Thoracic aorta (tissue), 2 donors: ENCODE measurements at regions not wholly inside any gene's neighbourhood (a gene's known extent, or its start where the extent isn't known, plus 50 kb on each side); places are given as distances from the start of the nearest gene placed in this dataset.

Source experiments
- ATAC-seq: fragments of 150-250 bp; one replicate; pipeline ENCODE4 v1.8.0; 2017; ENCODE audit warnings: low read depth; ENCODE audit not compliant: insufficient number of reproducible peaks, low FRiP score
- DNase-seq: peaks from one replicate; pipeline ENCODE4 v3.0.0-alpha.2; 2020; ENCODE audit warnings: low spot score
- H3K27ac ChIP-seq, 2 donors: fragments of 200-600 bp; sonication (generic); 1 replicate in 1 of 2; 2 replicates in 1 of 2; pipeline ENCODE4 v1.5.1; 2016; ENCODE audit warnings: mild to moderate bottlenecking in 2 of 2, moderate library complexity in 2 of 2
- H3K27me3 ChIP-seq: fragments of 200-600 bp; sonication (generic); replicated peaks from 2 replicates; pipeline ENCODE4 v1.6.0; 2016; ENCODE audit warnings: mild to moderate bottlenecking; ENCODE audit not compliant: insufficient read depth
- H3K36me3 ChIP-seq: fragments of 200-600 bp; sonication (generic); one replicate; pipeline ENCODE4 v1.5.1; 2016
- H3K4me1 ChIP-seq, 2 donors: fragments of 200-600 bp; sonication (generic); 1 replicate in 1 of 2; 2 replicates in 1 of 2; pipeline versions ENCODE4 v1.5.1 to v1.6.0; 2016; ENCODE audit warnings: low read depth in 2 of 2, mild to moderate bottlenecking in 1 of 2; ENCODE audit not compliant: control insufficient read depth in 1 of 2
- H3K4me3 ChIP-seq: fragments of 200-600 bp; sonication (generic); 2 replicates; pipeline ENCODE4 v1.5.1; 2016; ENCODE audit warnings: mild to moderate bottlenecking
- H3K9me3 ChIP-seq: fragments of 200-600 bp; sonication (generic); 2 replicates; pipeline ENCODE4 v1.5.1; 2016
- CTCF ChIP-seq: fragments of 200-600 bp; sonication (generic); IDR thresholded peaks from one replicate; pipeline ENCODE4 v1.5.1; 2019; ENCODE audit warnings: antibody characterized with exemption

GRCh38 chr6:126949786-126950185 is 168.7 kb upstream of the RSPO3 start:
- Histone ChIP-seq H3K4me1 (no peaks in the 10 kb centered on the region), H3K36me3 (no peaks in the 10 kb centered on the region), H3K27ac (no peak overlapping the region), H3K27me3 (no peaks in the 10 kb centered on the region), H3K9me3 (no peaks in the 10 kb centered on the region), H3K4me3 (no peak overlapping the region)
- DNase-seq, result no peak
- no peak for ATAC-seq
- no peak for TF ChIP-seq CTCF

GRCh38 chr6:126955621-126956020 is 162.8 kb upstream of the RSPO3 start:
- no peak for TF ChIP-seq CTCF
- Histone ChIP-seq H3K4me1 (no peaks in the 10 kb centered on the region), H3K4me3 (no peak overlapping the region), H3K36me3 (no peaks in the 10 kb centered on the region), H3K27me3 (no peaks in the 10 kb centered on the region), H3K9me3 (no peaks in the 10 kb centered on the region), H3K27ac (no peak overlapping the region)
- ATAC-seq, result no peak
- DNase-seq, result no peak

- Histone ChIP-seq H3K4me1 (no peaks in the 10 kb centered on the region), H3K27ac (no peak overlapping the region), H3K4me3 (no peak overlapping the region), H3K27me3 (no peaks in the 10 kb centered on the region), H3K36me3 (no peaks in the 10 kb centered on the region), H3K9me3 (no peaks in the 10 kb centered on the region)
- no peak for DNase-seq
- no peak for TF ChIP-seq CTCF
- no peak for ATAC-seq
Measured at GRCh38 chr6:126957721-126958120, 160.8 kb upstream of the RSPO3 start.

- Histone ChIP-seq H3K9me3 (no peaks in the 10 kb centered on the region), H3K4me3 (no peak overlapping the region), H3K4me1 (no peaks in the 10 kb centered on the region), H3K36me3 (no peaks in the 10 kb centered on the region), H3K27ac (no peak overlapping the region), H3K27me3 (no peaks in the 10 kb centered on the region)
- DNase-seq (no peak), ATAC-seq (no peak)
- no peak for TF ChIP-seq CTCF
Measured at GRCh38 chr6:126959765-126960164, 158.7 kb upstream of the RSPO3 start.

GRCh38 chr6:126963077-126963809 is 155.2 kb upstream of the RSPO3 start:
- ATAC-seq (no peak), DNase-seq (no peak)
- TF ChIP-seq CTCF, result no peak
- H3K27me3 ChIP-seq, result no peaks in the 10 kb centered on the region
- H3K27ac ChIP-seq, result no peak overlapping the region
- H3K9me3 ChIP-seq, result no peaks in the 10 kb centered on the region
- H3K36me3 ChIP-seq, result no peaks in the 10 kb centered on the region
- peaks cover 0 to 3% of the 10 kb centered on the region in 2 donors for H3K4me1 ChIP-seq
- H3K4me3 ChIP-seq, result no peak overlapping the region
